PC-9 (cell line): ENCODE measurements at regions not wholly inside any gene's neighbourhood (a gene's known extent, or its start where the extent isn't known, plus 50 kb on each side); places are given as distances from the start of the nearest gene placed in this dataset.

Source experiments
- EZH2 ChIP-seq: fragments of 200-600 bp; sonication (generic); IDR thresholded peaks from 2 replicates; pipeline ENCODE4 v1.8.0; 2017; ENCODE audit warnings: antibody characterized with exemption, low read depth
- TF ChIP-seq, protein P1 (sequence below): fragments of 200-600 bp; sonication (generic); conservative IDR thresholded peaks from 2 replicates; pipeline ENCODE4 v1.6.1; 2017; ENCODE audit warnings: mixed run types, antibody characterized with exemption, mild to moderate bottlenecking, moderate library complexity

DNA sequence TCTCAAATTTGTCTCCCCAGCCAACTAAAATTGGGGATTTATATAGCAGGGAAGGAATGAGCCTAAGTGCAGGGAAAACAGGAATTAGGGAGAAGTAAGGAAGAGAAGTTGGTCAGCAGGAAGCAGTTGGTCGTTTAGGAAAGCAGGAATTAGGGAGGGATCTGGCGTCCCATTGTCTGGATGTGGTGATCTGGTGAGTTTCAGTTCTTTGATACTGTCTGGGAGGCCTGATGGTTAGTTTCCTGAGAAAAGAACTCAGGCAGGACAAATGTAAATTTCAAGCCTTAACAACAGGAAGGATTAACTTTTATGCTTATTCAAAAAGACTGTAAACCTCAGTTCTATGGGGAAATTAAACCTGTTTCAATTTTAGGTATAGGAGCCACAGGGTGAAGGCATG lies 116.2 kb upstream of the PRL start:
- TF ChIP-seq, protein P1, sequence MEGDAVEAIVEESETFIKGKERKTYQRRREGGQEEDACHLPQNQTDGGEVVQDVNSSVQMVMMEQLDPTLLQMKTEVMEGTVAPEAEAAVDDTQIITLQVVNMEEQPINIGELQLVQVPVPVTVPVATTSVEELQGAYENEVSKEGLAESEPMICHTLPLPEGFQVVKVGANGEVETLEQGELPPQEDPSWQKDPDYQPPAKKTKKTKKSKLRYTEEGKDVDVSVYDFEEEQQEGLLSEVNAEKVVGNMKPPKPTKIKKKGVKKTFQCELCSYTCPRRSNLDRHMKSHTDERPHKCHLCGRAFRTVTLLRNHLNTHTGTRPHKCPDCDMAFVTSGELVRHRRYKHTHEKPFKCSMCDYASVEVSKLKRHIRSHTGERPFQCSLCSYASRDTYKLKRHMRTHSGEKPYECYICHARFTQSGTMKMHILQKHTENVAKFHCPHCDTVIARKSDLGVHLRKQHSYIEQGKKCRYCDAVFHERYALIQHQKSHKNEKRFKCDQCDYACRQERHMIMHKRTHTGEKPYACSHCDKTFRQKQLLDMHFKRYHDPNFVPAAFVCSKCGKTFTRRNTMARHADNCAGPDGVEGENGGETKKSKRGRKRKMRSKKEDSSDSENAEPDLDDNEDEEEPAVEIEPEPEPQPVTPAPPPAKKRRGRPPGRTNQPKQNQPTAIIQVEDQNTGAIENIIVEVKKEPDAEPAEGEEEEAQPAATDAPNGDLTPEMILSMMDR: no peak
- no peak for TF ChIP-seq EZH2
